OCI-LY3 (cell line): ENCODE measurements at regions not wholly inside any gene's neighbourhood (a gene's known extent, or its start where the extent isn't known, plus 50 kb on each side); places are given as distances from the start of the nearest gene placed in this dataset.

Experiments
- EZH2phosphoT487 ChIP-seq: fragments of 200-600 bp; shearing (Covaris generic); IDR thresholded peaks from 2 replicates; pipeline ENCODE4 v1.6.1; 2018; ENCODE audit warnings: antibody characterized with exemption, mixed run types, low read depth
- TF ChIP-seq, protein P1 (sequence below): fragments of 200-600, 300-600 bp; sonication (generic); IDR thresholded peaks from 2 replicates; pipeline ENCODE4 v1.5.1; 2014; ENCODE audit warnings: antibody characterized with exemption, low read length, low read depth

DNA sequence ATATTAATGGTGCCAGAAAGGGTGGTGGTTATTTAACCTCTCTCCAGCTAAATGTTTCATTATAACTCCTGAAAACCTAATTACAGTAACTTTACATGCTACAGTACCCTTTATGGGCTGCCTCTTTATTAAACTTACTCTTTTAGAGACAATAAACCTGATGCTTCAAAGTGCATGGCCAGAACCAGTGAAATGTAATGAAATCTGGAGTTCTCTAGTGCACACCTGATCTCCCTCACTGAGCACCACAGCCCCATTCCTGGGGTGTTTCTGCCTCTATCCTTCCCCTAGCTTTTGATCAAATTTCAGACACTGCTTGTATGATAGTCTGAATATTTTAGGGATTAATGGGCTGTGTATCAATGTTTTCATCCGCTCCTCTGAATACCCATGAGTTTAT is 306.5 kb upstream of the WWC1 start:
- TF ChIP-seq, protein P1, sequence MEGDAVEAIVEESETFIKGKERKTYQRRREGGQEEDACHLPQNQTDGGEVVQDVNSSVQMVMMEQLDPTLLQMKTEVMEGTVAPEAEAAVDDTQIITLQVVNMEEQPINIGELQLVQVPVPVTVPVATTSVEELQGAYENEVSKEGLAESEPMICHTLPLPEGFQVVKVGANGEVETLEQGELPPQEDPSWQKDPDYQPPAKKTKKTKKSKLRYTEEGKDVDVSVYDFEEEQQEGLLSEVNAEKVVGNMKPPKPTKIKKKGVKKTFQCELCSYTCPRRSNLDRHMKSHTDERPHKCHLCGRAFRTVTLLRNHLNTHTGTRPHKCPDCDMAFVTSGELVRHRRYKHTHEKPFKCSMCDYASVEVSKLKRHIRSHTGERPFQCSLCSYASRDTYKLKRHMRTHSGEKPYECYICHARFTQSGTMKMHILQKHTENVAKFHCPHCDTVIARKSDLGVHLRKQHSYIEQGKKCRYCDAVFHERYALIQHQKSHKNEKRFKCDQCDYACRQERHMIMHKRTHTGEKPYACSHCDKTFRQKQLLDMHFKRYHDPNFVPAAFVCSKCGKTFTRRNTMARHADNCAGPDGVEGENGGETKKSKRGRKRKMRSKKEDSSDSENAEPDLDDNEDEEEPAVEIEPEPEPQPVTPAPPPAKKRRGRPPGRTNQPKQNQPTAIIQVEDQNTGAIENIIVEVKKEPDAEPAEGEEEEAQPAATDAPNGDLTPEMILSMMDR, result no peak
- TF ChIP-seq EZH2phosphoT487, result no peak
